Osteoblast (primary cell): ENCODE measurements at regions not wholly inside any gene's neighbourhood (a gene's known extent, or its start where the extent isn't known, plus 50 kb on each side); places are given as distances from the start of the nearest gene placed in this dataset.

Experiments
- DNase-seq: peaks from one replicate; pipeline ENCODE4 v3.0.0; 2011; ENCODE audit warnings: low spot score, mixed read lengths; ENCODE audit not compliant: insufficient read length; ENCODE audit errors: missing footprints
- H2AFZ ChIP-seq: 2 replicates; pipeline ENCODE4 v1.6.0; 2011; ENCODE audit warnings: mild to moderate bottlenecking, low read length
- H3K27ac ChIP-seq: 2 replicates; pipeline ENCODE4 v1.5.1; 2011; ENCODE audit warnings: mild to moderate bottlenecking, low read depth, low read length, moderate library complexity
- H3K27me3 ChIP-seq: 2 replicates; pipeline ENCODE4 v1.6.0; 2012; ENCODE audit warnings: mild to moderate bottlenecking, control low read depth, inconsistent platforms, low read length, moderate library complexity; ENCODE audit not compliant: insufficient read depth
- H3K36me3 ChIP-seq: 2 replicates; pipeline ENCODE4 v1.5.1; 2011; ENCODE audit warnings: mild to moderate bottlenecking, low read length, control low read depth, moderate library complexity; ENCODE audit not compliant: insufficient read depth
- H3K4me1 ChIP-seq: 2 replicates; pipeline ENCODE4 v1.5.1; 2011; ENCODE audit warnings: mild to moderate bottlenecking, low read length, control low read depth, moderate library complexity; ENCODE audit not compliant: insufficient read depth
- H3K4me2 ChIP-seq: 2 replicates; pipeline ENCODE4 v1.6.0; 2011; ENCODE audit warnings: mild to moderate bottlenecking, low read length; ENCODE audit not compliant: insufficient read depth
- H3K4me3 ChIP-seq: fragments of 200-600 bp; sonication (generic); 3 replicates; pipeline ENCODE4 v1.5.1; 2012; ENCODE audit warnings: mild to moderate bottlenecking, low read length, inconsistent platforms; ENCODE audit not compliant: insufficient read depth
- H3K79me2 ChIP-seq: 2 replicates; pipeline ENCODE4 v1.6.0; 2012; ENCODE audit warnings: mild to moderate bottlenecking, low read length, control low read depth, inconsistent platforms; ENCODE audit not compliant: insufficient read depth
- H3K9me3 ChIP-seq: 2 replicates; pipeline ENCODE4 v1.5.1; 2011; ENCODE audit warnings: low read depth, low read length, control low read depth
- H4K20me1 ChIP-seq: 2 replicates; pipeline ENCODE4 v1.6.0; 2012; ENCODE audit warnings: mild to moderate bottlenecking, low read length, control low read depth; ENCODE audit not compliant: insufficient read depth
- CTCF ChIP-seq: IDR thresholded peaks from 2 replicates; pipeline ENCODE4 v1.5.1; 2011; ENCODE audit warnings: mild to moderate bottlenecking, low read depth, low read length, moderate library complexity; ENCODE audit errors: extremely low read depth

- H2AFZ ChIP-seq: no peak overlapping the region
- TF ChIP-seq CTCF: no peak
- no peaks in the 10 kb centered on the region for H3K4me1 ChIP-seq
- H3K4me3 ChIP-seq: no peak overlapping the region
- H3K79me2 ChIP-seq: no peaks in the 10 kb centered on the region
- no peak for DNase-seq
- H3K9me3 ChIP-seq: no peaks in the 10 kb centered on the region
- no peaks in the 10 kb centered on the region for H3K27me3 ChIP-seq
- H3K4me2 ChIP-seq: no peak overlapping the region
- no peaks in the 10 kb centered on the region for H4K20me1 ChIP-seq
- no peaks in the 10 kb centered on the region for H3K36me3 ChIP-seq
- H3K27ac ChIP-seq: no peak overlapping the region
These were observed 176.4 kb downstream of the XPNPEP1 start for GRCh38 chr10:109746861-109747260.

GRCh38 chr10:109744020-109744419, 179.3 kb downstream of the XPNPEP1 start:
- Histone ChIP-seq H3K79me2 (no peaks in the 10 kb centered on the region), H3K36me3 (no peaks in the 10 kb centered on the region), H3K4me3 (no peak overlapping the region), H3K4me1 (no peaks in the 10 kb centered on the region), H3K4me2 (no peak overlapping the region), H3K9me3 (no peaks in the 10 kb centered on the region), H3K27me3 (no peaks in the 10 kb centered on the region), H2AFZ (no peak overlapping the region), H4K20me1 (no peaks in the 10 kb centered on the region), H3K27ac (no peak overlapping the region)
- no peak for TF ChIP-seq CTCF
- DNase-seq: no peak

- Histone ChIP-seq H3K36me3 (no peaks in the 10 kb centered on the region), H3K4me1 (no peaks in the 10 kb centered on the region), H3K27me3 (no peaks in the 10 kb centered on the region), H3K4me2 (no peak overlapping the region), H3K79me2 (no peaks in the 10 kb centered on the region), H2AFZ (no peak overlapping the region), H3K4me3 (no peak overlapping the region), H3K27ac (no peak overlapping the region), H4K20me1 (no peaks in the 10 kb centered on the region), H3K9me3 (no peaks in the 10 kb centered on the region)
- DNase-seq: no peak
- no peak for TF ChIP-seq CTCF
These were observed 179.7 kb downstream of the XPNPEP1 start for GRCh38 chr10:109743574-109743973.

GRCh38 chr10:109743146-109743545, 180.2 kb downstream of the XPNPEP1 start:
- Histone ChIP-seq H3K4me1 (no peaks in the 10 kb centered on the region), H3K27me3 (no peaks in the 10 kb centered on the region), H2AFZ (no peak overlapping the region), H3K79me2 (no peaks in the 10 kb centered on the region), H3K9me3 (no peaks in the 10 kb centered on the region), H3K27ac (no peak overlapping the region), H3K4me3 (no peak overlapping the region), H3K4me2 (no peak overlapping the region), H3K36me3 (no peaks in the 10 kb centered on the region), H4K20me1 (no peaks in the 10 kb centered on the region)
- DNase-seq: no peak
- no peak for TF ChIP-seq CTCF
